HepG2 (cell line): ENCODE measurements at regions not wholly inside any gene's neighbourhood (a gene's known extent, or its start where the extent isn't known, plus 50 kb on each side); places are given as distances from the start of the nearest gene placed in this dataset.

Experiments used
- ATAC-seq: fragments of 200-7000 bp; cut with Tn5 transposase; 3 replicates; pipeline ENCODE4 v1.9.1; 2020; ENCODE audit warnings: mild to moderate bottlenecking, moderate library complexity
- BruUV-seq: library from RNA; stranded (reverse); fragments of 400-500 nt; replicated peaks from 2 replicates; lab custom pipeline; 2021; lab: Mats Ljungman, UMichigan
- CTCF ChIA-PET: fragments of 300-600 bp; formaldehyde crosslinking; extraction: SDS; loops from one replicate; lab custom pipeline; 2021; ENCODE audit warnings: low total read pairs, inconsistent platforms, low intra/inter-chr PET ratio; lab: Yijun Ruan, JAX
- POLR2A ChIA-PET: fragments of 350-600 bp; sonication (Branson Sonifier 250); formaldehyde crosslinking; loops from one replicate; lab custom pipeline; 2020; ENCODE audit warnings: antibody characterized with exemption, inconsistent platforms; lab: Yijun Ruan, JAX
- DNase-seq: peaks from one replicate; pipeline ENCODE4 v3.0.0-alpha.2; 2015; ENCODE audit warnings: low spot score
- FAIRE-seq: peaks from 3 replicates; lab custom pipeline; 2011; peaks lifted over from hg19 to GRCh38; lab: Jason Lieb, UNC
- H2AFZ ChIP-seq: one replicate; pipeline ENCODE4 v1.6.1; 2011; ENCODE audit warnings: low read length, inconsistent platforms
- H3K27ac ChIP-seq: fragments of 300-600 bp; 3 replicates; pipeline ENCODE4 v1.8.0; 2011; ENCODE audit warnings: mixed run types, mild to moderate bottlenecking, mixed read lengths, low read length, inconsistent platforms; ENCODE audit not compliant: insufficient read depth; ENCODE audit errors: extremely low read length
- H3K27me3 ChIP-seq, 2 experiments: fragments of 200-600 bp in 1 of 2; 2 replicates in 1 of 2; 3 replicates in 1 of 2; pipeline versions ENCODE4 v1.6.0 to v1.8.0; 2011; ENCODE audit warnings: low read length in 2 of 2, mild to moderate bottlenecking in 2 of 2, moderate library complexity in 2 of 2, inconsistent platforms in 1 of 2; ENCODE audit not compliant: insufficient read depth in 2 of 2, control insufficient read depth in 1 of 2
- H3K36me3 ChIP-seq, 2 experiments: fragments of 200-600 bp in 1 of 2; replicated peaks in 1 of 2; 2 replicates in 1 of 2; 3 replicates in 1 of 2; pipeline versions ENCODE4 v1.5.1 to v1.8.0; 2011; ENCODE audit warnings: low read length in 2 of 2, inconsistent platforms in 1 of 2; ENCODE audit not compliant: insufficient read depth in 2 of 2, control insufficient read depth in 1 of 2
- H3K4me1 ChIP-seq: 2 replicates; pipeline ENCODE4 v1.5.1; 2012; ENCODE audit warnings: low read length, inconsistent platforms; ENCODE audit not compliant: insufficient read depth
- H3K4me2 ChIP-seq: 2 replicates; pipeline ENCODE4 v1.6.0; 2011; ENCODE audit warnings: low read depth, low read length, inconsistent platforms
- H3K4me3 ChIP-seq, 3 experiments: fragments of 200-600 bp in 1 of 3; sonication (generic), shearing (Covaris generic) in 1 of 3; replicated peaks in 1 of 3; 2 replicates each; pipeline ENCODE4 v1.5.1; 2011 to 2016; ENCODE audit warnings: low read length in 3 of 3, inconsistent platforms in 2 of 3, low read depth in 2 of 3, mild to moderate bottlenecking in 2 of 3, control low read depth in 1 of 3, mixed read lengths in 1 of 3; ENCODE audit not compliant: insufficient read depth in 1 of 3
- H3K79me2 ChIP-seq: one replicate; pipeline ENCODE4 v1.6.1; 2011; ENCODE audit warnings: low read length, inconsistent platforms; ENCODE audit not compliant: insufficient read depth
- H3K9ac ChIP-seq: 2 replicates; pipeline ENCODE4 v1.6.0; 2011; ENCODE audit warnings: mild to moderate bottlenecking, low read depth, low read length, inconsistent platforms; ENCODE audit not compliant: insufficient read depth
- H3K9me3 ChIP-seq: 2 replicates; pipeline ENCODE4 v1.5.1; 2012; ENCODE audit warnings: mild to moderate bottlenecking, low read length
- H4K20me1 ChIP-seq: 2 replicates; pipeline ENCODE4 v1.6.0; 2011; ENCODE audit warnings: inconsistent platforms, mild to moderate bottlenecking, low read length, moderate library complexity; ENCODE audit not compliant: insufficient read depth
- BCL6 ChIP-seq: IDR thresholded peaks from 2 replicates; pipeline ENCODE4 v1.6.1; 2016; ENCODE audit warnings: missing genetic modification reagents, missing compliant biosample characterization
- HINFP ChIP-seq: sonication (generic); formaldehyde crosslinking; IDR thresholded peaks from 2 replicates; pipeline ENCODE4 v1.4.0; 2020; ENCODE audit warnings: low read depth, mild to moderate bottlenecking, missing genetic modification reagents
- HNF4G ChIP-seq, 2 experiments: sonication (generic) in 1 of 2; formaldehyde crosslinking in 1 of 2; IDR thresholded peaks; 2 replicates each; pipeline versions ENCODE4 v1.4.0 to v1.6.1; 2011 to 2020; ENCODE audit warnings: borderline replicate concordance in 2 of 2, low read depth in 2 of 2, mild to moderate bottlenecking in 2 of 2, low read length in 1 of 2, missing genetic modification reagents in 1 of 2, moderate library complexity in 1 of 2
- MED1 ChIP-seq: sonication (generic); formaldehyde crosslinking; IDR thresholded peaks from 2 replicates; pipeline ENCODE4 v1.4.0; 2020; ENCODE audit warnings: missing genetic modification reagents
- MLXIP ChIP-seq: sonication (generic); formaldehyde crosslinking; IDR thresholded peaks from 2 replicates; pipeline ENCODE4 v1.9.0; 2021; ENCODE audit warnings: missing genetic modification reagents, borderline replicate concordance
- NFYB ChIP-seq: sonication (generic); formaldehyde crosslinking; IDR thresholded peaks from 2 replicates; pipeline ENCODE4 v1.4.0; 2020; ENCODE audit warnings: missing genetic modification reagents
- PHF5A ChIP-seq: IDR thresholded peaks from one replicate; pipeline ENCODE4 v1.6.1; 2018; ENCODE audit warnings: low read depth, missing genetic modification reagents; ENCODE audit not compliant: unreplicated experiment
- ZBTB10 ChIP-seq: sonication (generic); formaldehyde crosslinking; IDR thresholded peaks from 2 replicates; pipeline ENCODE4 v1.4.0; 2020; ENCODE audit warnings: missing genetic modification reagents, borderline replicate concordance
- ZBTB46 ChIP-seq: sonication (generic); formaldehyde crosslinking; IDR thresholded peaks from 2 replicates; pipeline ENCODE4 v1.4.0; 2020; ENCODE audit warnings: mild to moderate bottlenecking, missing genetic modification reagents, borderline replicate concordance
- ZNF333 ChIP-seq: sonication (generic); formaldehyde crosslinking; IDR thresholded peaks from 2 replicates; pipeline ENCODE4 v1.4.0; 2020; ENCODE audit warnings: mild to moderate bottlenecking, missing genetic modification reagents, borderline replicate concordance
- ZNF546 ChIP-seq: sonication (generic); formaldehyde crosslinking; conservative IDR thresholded peaks from 2 replicates; pipeline ENCODE4 v1.8.1; 2023; ENCODE audit warnings: mild to moderate bottlenecking, missing genetic modification reagents
- ZNF777 ChIP-seq: sonication (generic); formaldehyde crosslinking; IDR thresholded peaks from 2 replicates; pipeline ENCODE4 v1.4.0; 2020; ENCODE audit warnings: missing genetic modification reagents
- ZSCAN31 ChIP-seq: sonication (generic); formaldehyde crosslinking; IDR thresholded peaks from 2 replicates; pipeline ENCODE4 v1.5.0; 2020; ENCODE audit warnings: low read depth, mild to moderate bottlenecking, missing genetic modification reagents
- WGBS: methylation state at CpG from one replicate; pipeline ENCODE4 v1.1.6; 2017; ENCODE audit warnings: low lambda C conversion rate; 5-methylcytosine and 5-hydroxymethylcytosine counted together
- in situ Hi-C: cut with HindIII; loops from 2 replicates; pipeline ENCODE4 v1.10.0; 2017; ENCODE audit warnings: low pct_unique_long_range_greater_than_20kb; ENCODE audit not compliant: extremely low pct_ligation_motif_present
- intact Hi-C: fragments of 100-400 bp; cut with micrococcal nuclease; formaldehyde crosslinking; loops from one replicate; pipeline ENCODE4 v1.10.0; 2022; ENCODE audit not compliant: unreplicated experiment

- TF ChIP-seq MED1 (CRISPR knock-in tag) = no peak
- no peak for TF ChIP-seq ZNF333
- no peak for TF ChIP-seq ZNF546 (CRISPR knock-in tag)
- no peak for TF ChIP-seq PHF5A (CRISPR knock-in tag)
- TF ChIP-seq ZBTB10 (CRISPR knock-in tag) = no peak
- TF ChIP-seq NFYB = no peak
- no peak for TF ChIP-seq ZNF777 (CRISPR knock-in tag)
- no peak for TF ChIP-seq HNF4G (IDR thresholded peaks at IDR 0.05; ENCODE audit: borderline replicate concordance, low read depth, low read length)
- no peak for TF ChIP-seq HNF4G (CRISPR knock-in tag; IDR thresholded peaks at IDR 0.05; ENCODE audit: borderline replicate concordance, low read depth)
- TF ChIP-seq ZSCAN31 = no peak
- no peak for TF ChIP-seq BCL6
- TF ChIP-seq MLXIP (CRISPR knock-in tag) = no peak
- no peak for TF ChIP-seq ZBTB46 (CRISPR knock-in tag)
- no peak for TF ChIP-seq HINFP
- ChIA-PET POLR2A (no interaction called here), CTCF (no interaction called here)
- no peak overlapping the region for H3K27ac ChIP-seq
- no peaks in the 10 kb centered on the region for H3K27me3 ChIP-seq
- WGBS = 0% methylated on average over 1 of the region's 1 CpG
- peaks cover 44% of the 10 kb centered on the region for H3K9me3 ChIP-seq
- intact Hi-C loops (no loop called here), in situ Hi-C loops (no loop called here)
- no peaks in the 10 kb centered on the region for H3K79me2 ChIP-seq
- ATAC-seq (no peak), FAIRE-seq (no peak), DNase-seq (no peak)
- no peaks in the 10 kb centered on the region for H4K20me1 ChIP-seq
- no peak overlapping the region for H3K9ac ChIP-seq
- H3K36me3 ChIP-seq = no peaks in the 10 kb centered on the region
- H3K4me2 ChIP-seq = no peak overlapping the region
- BruUV-seq = no TSS peak
- H3K4me1 ChIP-seq = no peaks in the 10 kb centered on the region
- no peak overlapping the region for H2AFZ ChIP-seq
- no peak overlapping the region for H3K4me3 ChIP-seq
Observed at GRCh38 chr4:29243851-29244250, 1476.3 kb upstream of the PCDH7 start.
